Lung (tissue), 11 donors: ENCODE measurements at regions not wholly inside any gene's neighbourhood (a gene's known extent, or its start where the extent isn't known, plus 50 kb on each side); places are given as distances from the start of the nearest gene placed in this dataset.

ENCODE experiments used
- ATAC-seq: fragments of 200-7000 bp; cut with Tn5 transposase; one replicate; pipeline ENCODE4 v1.9.1; 2020; ENCODE audit warnings: moderate number of reproducible peaks; ENCODE audit not compliant: insufficient read depth, low FRiP score
- DNase-seq, 3 donors: peaks; one replicate each; pipeline ENCODE4 v3.0.0-alpha.2; 2013 to 2017
- H3K27ac ChIP-seq, 2 donors: one replicate each; pipeline ENCODE4 v1.5.1; 2013; ENCODE audit warnings: mild to moderate bottlenecking in 2 of 2, moderate library complexity in 2 of 2, control low read depth in 1 of 2, inconsistent platforms in 1 of 2, low read depth in 1 of 2, low read length in 1 of 2
- H3K27me3 ChIP-seq, 3 donors: one replicate each; pipeline ENCODE4 v1.5.1; 2013; ENCODE audit warnings: low read length in 2 of 3; ENCODE audit not compliant: control insufficient read depth in 3 of 3, insufficient read depth in 3 of 3
- H3K36me3 ChIP-seq, 4 donors: one replicate each; pipeline ENCODE4 v1.5.1; 2013; ENCODE audit warnings: low read length in 4 of 4, mild to moderate bottlenecking in 1 of 4, moderate library complexity in 1 of 4; ENCODE audit not compliant: control insufficient read depth in 4 of 4, insufficient read depth in 4 of 4
- H3K4me1 ChIP-seq, 5 donors: one replicate each; pipeline ENCODE4 v1.5.1; 2013; ENCODE audit warnings: low read length in 5 of 5, mild to moderate bottlenecking in 2 of 5, moderate library complexity in 1 of 5; ENCODE audit not compliant: control insufficient read depth in 5 of 5, insufficient read depth in 5 of 5
- H3K4me3 ChIP-seq: one replicate; pipeline ENCODE4 v1.5.1; 2013; ENCODE audit warnings: mild to moderate bottlenecking, control low read depth, moderate library complexity
- H3K9ac ChIP-seq, 2 donors: one replicate each; pipeline ENCODE4 v1.5.1; 2013; ENCODE audit warnings: low read length in 2 of 2, control low read depth in 1 of 2; ENCODE audit not compliant: insufficient read depth in 1 of 2
- H3K9me3 ChIP-seq, 4 donors: one replicate each; pipeline ENCODE4 v1.5.1; 2013; ENCODE audit warnings: low read length in 3 of 4, mild to moderate bottlenecking in 1 of 4, moderate library complexity in 1 of 4; ENCODE audit not compliant: control insufficient read depth in 4 of 4, insufficient read depth in 3 of 4
- WGBS, 2 donors: extraction: QIAGEN DNeasy Blood & Tissue Kit; methylation state at CpG; one replicate each; pipeline ENCODE4 v1.1.7; 2013; 5-methylcytosine and 5-hydroxymethylcytosine counted together
- TF ChIP-seq, protein P1 (sequence below): IDR thresholded peaks from 2 replicates; pipeline ENCODE4 v1.5.1; 2012; ENCODE audit warnings: mild to moderate bottlenecking; ENCODE audit errors: control extremely low read depth, extremely low read depth
- donor health status: control.
- donor health status: control.
- donor health status: Bipolar disorder and iron deficiency.
- donor health status: healthy.
- donor health status: DM: yes; HTN: yes; CAD: no.

DNA sequence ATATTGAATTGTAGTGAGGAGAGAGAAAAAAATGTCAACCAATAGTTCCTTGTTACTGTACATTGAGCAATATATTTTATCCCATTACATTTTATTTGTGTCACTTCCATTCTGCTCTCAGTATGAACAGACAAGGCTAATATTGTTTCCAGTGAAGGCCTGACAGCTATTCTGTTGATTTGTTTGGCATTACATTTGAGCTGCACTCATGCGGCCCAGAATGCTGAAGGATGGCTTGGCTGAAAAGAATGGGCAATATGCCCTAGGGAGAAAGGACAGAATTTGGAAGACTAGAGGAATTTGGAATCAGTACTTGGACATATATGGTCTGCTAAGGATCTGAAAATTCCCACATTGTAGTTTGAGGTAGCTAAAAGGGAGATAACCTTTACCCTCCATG is 1294.4 kb downstream of the CDH8 start:
- 74 to 97% methylated on average over 1 of the region's 1 CpG for WGBS, 2 donors
- H3K4me3 ChIP-seq = no peak overlapping the region
- H3K9me3 ChIP-seq = no peaks in the 10 kb centered on the region
- no peak overlapping the region for H3K9ac ChIP-seq
- H3K4me1 ChIP-seq = peaks cover 0 to 9% (median 3%) of the 10 kb centered on the region in 5 donors
- ATAC-seq = no peak
- no peaks in the 10 kb centered on the region for H3K36me3 ChIP-seq
- peak in 2 of 3 donors; percentile 20 to 27 for DNase-seq
- TF ChIP-seq, protein P1, sequence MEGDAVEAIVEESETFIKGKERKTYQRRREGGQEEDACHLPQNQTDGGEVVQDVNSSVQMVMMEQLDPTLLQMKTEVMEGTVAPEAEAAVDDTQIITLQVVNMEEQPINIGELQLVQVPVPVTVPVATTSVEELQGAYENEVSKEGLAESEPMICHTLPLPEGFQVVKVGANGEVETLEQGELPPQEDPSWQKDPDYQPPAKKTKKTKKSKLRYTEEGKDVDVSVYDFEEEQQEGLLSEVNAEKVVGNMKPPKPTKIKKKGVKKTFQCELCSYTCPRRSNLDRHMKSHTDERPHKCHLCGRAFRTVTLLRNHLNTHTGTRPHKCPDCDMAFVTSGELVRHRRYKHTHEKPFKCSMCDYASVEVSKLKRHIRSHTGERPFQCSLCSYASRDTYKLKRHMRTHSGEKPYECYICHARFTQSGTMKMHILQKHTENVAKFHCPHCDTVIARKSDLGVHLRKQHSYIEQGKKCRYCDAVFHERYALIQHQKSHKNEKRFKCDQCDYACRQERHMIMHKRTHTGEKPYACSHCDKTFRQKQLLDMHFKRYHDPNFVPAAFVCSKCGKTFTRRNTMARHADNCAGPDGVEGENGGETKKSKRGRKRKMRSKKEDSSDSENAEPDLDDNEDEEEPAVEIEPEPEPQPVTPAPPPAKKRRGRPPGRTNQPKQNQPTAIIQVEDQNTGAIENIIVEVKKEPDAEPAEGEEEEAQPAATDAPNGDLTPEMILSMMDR = no peak
- no peak overlapping the region for H3K27ac ChIP-seq
- H3K27me3 ChIP-seq = no peaks in the 10 kb centered on the region

DNA sequence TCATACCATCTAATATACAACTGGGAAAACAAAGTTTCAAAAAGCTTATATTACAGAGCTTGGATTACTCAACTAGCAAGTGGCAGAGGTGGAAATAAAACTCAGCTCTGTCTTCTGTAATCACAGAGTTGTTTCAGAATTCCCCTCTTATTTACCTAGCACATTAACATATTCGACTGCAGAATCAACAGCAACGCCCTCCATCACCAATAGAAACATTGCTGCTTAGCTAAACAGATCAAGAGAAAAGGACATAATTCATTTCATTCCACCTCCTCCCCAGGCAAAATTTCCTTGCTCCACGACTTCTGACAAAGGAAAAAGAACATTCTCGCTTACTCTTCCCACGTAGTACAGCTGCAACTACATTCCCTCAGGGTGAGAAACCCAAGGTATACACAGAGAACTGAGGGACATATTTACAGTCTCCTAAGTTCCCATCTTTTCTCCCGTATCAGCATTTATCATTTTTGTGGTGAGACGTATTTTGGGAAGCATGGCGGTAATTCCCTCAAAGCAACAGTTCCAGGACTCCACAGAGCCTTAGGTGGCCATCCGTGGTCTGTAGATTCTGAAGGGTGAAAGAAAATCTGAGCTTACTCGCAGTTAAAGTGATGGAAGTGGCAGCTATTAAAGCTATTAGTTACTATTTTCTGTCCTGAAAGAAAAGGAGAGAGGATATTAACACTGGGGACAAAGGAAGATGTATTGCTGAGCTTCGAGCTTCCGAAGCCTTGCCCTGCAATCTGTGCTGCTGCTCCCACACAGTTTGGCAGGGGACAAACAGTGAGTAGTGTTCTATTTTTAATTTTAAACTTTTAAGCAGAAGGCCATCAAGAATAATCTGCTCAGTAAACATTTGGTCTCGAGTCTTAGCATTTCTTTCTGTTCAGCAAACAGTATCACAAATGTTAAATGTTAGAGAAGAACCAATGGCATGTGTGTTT is 1296.2 kb downstream of the CDH8 start:
- H3K27me3 ChIP-seq = no peaks in the 10 kb centered on the region
- H3K27ac ChIP-seq = no peak overlapping the region
- H3K36me3 ChIP-seq = no peaks in the 10 kb centered on the region
- H3K9me3 ChIP-seq = no peaks in the 10 kb centered on the region
- TF ChIP-seq, protein P1 = no peak
- no peak overlapping the region for H3K4me3 ChIP-seq
- peak overlapping the region in 1 of 2 donors; percentile 23 for H3K9ac ChIP-seq
- 59 to 64% methylated on average over 13 of the region's 13 CpGs for WGBS, 2 donors
- H3K4me1 ChIP-seq = peaks cover 0 to 9% (median 3%) of the 10 kb centered on the region in 5 donors
- ATAC-seq (no peak), DNase-seq (peak in 2 of 3 donors; percentile 17 to 44)

DNA sequence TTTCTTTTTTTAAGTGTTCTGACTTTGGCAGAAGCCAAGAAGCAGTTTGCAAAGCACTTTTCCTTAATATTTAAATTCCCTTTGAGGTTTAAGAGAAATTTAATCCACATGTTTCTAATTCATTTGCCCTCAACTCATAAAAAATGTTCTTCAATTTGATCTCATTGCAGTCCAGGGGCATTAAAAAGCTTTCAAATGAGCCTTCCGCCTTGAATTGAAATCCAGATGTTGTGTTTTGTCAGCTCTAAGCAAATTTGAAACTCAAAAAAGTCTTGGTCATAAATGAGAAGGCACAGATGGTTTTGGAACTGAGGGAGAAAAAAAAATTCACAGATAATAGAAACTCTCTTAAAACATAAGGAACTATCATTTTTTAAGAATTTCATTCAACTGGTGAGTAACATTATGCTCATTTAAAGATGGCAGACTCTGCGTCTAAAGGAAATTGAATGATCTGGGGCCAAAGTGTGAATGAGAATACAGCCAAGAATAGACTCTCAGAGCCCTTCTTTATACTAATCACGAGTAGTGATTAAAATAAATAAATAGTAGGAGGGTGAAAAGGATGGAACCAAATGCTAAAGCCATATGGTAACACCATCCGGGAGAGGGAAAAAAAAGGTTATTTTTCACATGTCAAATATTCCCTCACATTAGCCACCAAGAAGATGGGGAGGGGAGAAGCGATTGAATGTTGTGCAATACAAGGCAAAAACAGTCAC is 1304.7 kb downstream of the CDH8 start:
- Histone ChIP-seq H3K27me3 (no peaks in the 10 kb centered on the region), H3K4me3 (no peak overlapping the region), H3K9me3 (no peaks in the 10 kb centered on the region), H3K27ac (no peak overlapping the region), H3K9ac (no peak overlapping the region), H3K4me1 (peaks cover 0 to 33% (median 0%) of the 10 kb centered on the region in 5 donors), H3K36me3 (no peaks in the 10 kb centered on the region)
- no peak for ATAC-seq
- TF ChIP-seq, protein P1 = no peak
- 62 to 68% methylated on average over 5 of the region's 5 CpGs for WGBS, 2 donors
- DNase-seq = peak; percentile 40 to 95 (median 95)
